GM19023 (cell line): ENCODE measurements at regions not wholly inside any gene's neighbourhood (a gene's known extent, or its start where the extent isn't known, plus 50 kb on each side); places are given as distances from the start of the nearest gene placed in this dataset.
"Not testable (repeated sequence)": the region's sequence is repeated elsewhere in the genome, so short reads cannot be mapped to it uniquely, and the experiment has no call there.

Source experiments
- ATAC-seq: cut with Tn5 transposase; IDR thresholded peaks from one replicate; pipeline ENCODE4 v1.9.1; 2021; ENCODE audit warnings: mild to moderate bottlenecking, moderate library complexity; ENCODE audit not compliant: unreplicated experiment

DNA sequence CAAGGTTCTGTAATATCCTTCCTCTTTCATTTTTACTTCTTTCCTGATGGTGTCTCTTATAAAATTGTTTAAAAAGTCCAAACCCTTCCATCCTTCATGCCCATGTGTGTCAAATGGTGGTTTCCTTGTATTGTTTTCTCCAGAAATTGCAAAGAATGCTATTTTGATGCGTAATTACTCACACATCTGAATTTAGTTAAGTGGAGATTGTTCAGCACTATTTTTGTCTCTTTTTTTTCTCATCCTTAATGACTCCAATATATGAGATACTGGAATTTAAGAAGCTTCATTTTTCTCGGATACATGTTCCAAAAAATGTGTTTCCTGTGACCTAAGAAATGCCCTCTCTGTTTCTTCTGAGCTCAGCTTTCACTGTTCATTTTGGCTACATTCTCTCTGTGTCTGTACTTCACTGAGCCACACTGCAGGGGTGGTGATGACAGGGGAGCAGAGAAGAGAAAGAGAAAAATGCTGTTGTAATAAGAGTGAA is 799.8 kb downstream of the DIPK2A start:
- no peak for ATAC-seq

- no peak for ATAC-seq
These were observed 800.7 kb downstream of the DIPK2A start for GRCh38 chr3:144772372-144772771.

GRCh38 chr3:144773350-144773749 is 801.7 kb downstream of the DIPK2A start:
- no peak for ATAC-seq

- ATAC-seq = no peak
These were observed 803.3 kb downstream of the DIPK2A start for GRCh38 chr3:144774897-144775296.

DNA sequence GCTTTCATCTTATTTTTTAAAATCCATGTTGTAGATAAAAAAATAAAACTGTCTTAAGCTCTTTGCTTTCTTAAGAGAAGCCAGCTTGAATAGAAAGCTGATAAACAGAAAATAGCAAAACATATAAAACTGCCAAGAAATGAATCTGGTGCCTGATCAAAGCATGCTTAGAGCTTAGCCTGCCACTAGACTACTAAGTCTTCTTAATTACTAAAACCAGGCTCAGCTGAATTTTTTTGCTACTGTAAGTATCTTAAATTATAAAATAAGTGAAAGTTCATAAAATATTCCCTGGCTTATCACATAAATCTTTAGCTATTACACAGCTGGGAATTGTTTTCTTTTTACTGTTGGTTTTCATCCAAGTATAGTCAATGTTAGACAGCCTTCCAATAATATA is 803.9 kb downstream of the DIPK2A start:
- no peak for ATAC-seq

DNA sequence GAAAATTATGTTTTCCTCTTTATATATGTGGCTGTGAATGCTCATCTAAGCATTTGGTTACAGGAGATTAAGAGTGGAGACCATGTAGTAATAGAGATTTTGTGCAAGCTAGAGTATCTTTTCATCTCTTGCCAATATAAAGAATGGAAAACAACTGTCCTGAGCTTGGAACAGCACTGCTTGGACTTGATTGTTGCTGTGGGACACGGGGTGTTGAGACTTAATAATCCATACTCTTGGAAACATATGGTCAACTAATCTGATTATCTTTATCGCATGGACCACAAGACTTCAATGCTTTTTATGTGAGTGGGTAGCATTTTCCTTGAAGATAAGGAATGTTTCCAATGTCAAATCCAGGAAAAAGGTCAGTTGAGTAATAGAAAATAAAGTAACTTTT is 806.3 kb downstream of the DIPK2A start:
- ATAC-seq = no peak

DNA sequence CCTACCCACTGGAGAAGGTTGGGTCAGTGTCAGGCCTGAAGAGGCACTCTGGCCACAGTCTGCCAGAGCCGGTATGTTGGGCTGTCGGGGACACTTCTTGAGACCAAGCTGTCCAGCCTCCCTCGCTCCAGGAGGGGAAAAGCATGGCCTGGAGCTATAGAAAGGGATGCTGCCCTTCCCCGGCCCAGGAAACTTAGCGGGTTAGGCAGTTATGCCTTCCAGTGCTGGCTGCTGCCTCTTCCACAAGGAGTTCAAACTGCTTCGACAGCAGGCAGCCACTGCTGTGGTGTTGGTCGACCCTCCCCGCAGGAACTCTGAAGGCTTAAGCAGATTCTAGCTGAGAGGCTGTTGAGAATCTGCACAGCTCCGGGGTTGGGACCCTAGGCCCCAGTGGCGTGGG is 819.4 kb downstream of the DIPK2A start:
- no peak for ATAC-seq

DNA sequence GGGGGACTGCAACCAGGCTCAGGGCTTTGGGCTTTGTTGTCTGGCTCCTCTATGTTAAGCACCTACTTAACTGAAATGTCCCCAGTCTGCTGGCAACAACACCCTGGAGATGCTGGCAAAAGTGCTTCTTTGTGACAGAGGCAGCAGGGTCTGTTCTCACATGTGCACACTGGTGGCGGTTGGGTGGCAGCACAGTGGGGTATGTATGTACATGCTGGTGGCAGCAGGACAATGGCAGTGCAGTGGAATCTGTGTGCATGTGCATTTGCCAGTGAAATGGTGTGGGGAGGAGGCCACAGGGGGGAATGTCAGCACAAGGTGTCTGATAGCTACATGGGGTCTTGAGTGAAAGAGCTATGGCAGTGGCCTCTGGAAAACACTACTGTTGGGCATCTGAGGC is 830.3 kb downstream of the DIPK2A start:
- ATAC-seq = no peak

- ATAC-seq = no peak
These were observed 837.8 kb downstream of the DIPK2A start for GRCh38 chr3:144809380-144809779.

DNA sequence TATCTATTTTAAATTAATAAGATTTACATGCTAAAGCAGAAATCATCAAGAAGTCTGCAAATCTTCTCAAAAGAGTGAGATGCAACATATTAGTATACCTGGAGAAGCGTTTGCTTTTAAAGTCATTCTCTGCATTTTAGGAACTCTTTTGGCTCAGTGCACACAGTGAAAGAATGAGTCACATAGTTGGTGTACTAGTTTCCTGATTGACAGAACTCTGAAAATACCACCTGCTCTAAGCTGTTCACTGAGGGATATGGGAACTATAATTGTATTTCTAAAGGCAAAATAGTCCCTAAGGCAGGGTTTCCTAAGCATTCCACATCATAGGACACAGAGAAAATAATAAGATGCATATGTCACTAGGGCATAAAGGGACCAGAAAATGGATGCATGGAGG is 838.5 kb downstream of the DIPK2A start:
- ATAC-seq = peak; percentile 81

GRCh38 chr3:144815655-144816054 is 844.0 kb downstream of the DIPK2A start:
- ATAC-seq = no peak

DNA sequence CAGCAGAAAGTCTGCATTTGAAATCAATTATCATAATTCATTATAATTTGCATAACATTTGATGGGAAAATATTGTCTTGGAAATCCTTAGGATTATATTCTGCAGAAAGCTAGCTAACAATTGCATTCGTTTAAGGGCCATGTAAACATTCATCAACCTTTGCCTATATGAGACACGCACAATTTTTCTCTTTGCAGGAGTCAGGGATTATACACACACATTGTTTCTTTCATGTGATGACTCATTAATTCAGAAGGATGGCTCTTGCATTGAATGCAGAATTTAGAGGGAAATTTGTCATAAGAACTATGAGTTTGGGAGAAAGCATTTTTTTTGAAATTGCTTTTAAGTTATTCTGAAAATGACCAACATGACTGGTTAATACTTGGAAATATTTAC is 844.7 kb downstream of the DIPK2A start:
- ATAC-seq = no peak

- no peak for ATAC-seq
These were observed 847.4 kb downstream of the DIPK2A start for GRCh38 chr3:144818973-144819372.

- not testable (repeated sequence) for ATAC-seq
These were observed 848.6 kb downstream of the DIPK2A start for GRCh38 chr3:144820232-144820631.

GRCh38 chr3:144820726-144821125 is 849.1 kb downstream of the DIPK2A start:
- no peak for ATAC-seq

DNA sequence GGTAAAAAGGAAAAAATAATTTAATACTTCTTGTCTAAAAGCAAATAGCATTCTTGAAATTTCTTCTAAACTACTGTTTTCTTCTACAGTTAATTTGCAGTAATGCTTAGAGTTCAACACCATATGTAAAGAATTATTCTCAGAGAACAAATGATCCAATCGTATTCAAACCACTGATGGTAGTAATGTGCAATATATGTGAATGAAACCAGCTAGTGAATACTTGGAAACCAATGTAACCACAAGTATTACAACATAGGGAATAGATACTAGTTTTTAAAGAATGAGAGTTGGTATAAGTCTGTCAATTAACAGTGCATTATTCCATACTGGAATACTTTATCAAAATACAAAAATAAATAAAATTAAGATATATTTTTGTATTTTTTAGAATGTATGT is 850.0 kb downstream of the DIPK2A start:
- no peak for ATAC-seq

GRCh38 chr3:144822671-144823070 is 851.0 kb downstream of the DIPK2A start:
- ATAC-seq = no peak

DNA sequence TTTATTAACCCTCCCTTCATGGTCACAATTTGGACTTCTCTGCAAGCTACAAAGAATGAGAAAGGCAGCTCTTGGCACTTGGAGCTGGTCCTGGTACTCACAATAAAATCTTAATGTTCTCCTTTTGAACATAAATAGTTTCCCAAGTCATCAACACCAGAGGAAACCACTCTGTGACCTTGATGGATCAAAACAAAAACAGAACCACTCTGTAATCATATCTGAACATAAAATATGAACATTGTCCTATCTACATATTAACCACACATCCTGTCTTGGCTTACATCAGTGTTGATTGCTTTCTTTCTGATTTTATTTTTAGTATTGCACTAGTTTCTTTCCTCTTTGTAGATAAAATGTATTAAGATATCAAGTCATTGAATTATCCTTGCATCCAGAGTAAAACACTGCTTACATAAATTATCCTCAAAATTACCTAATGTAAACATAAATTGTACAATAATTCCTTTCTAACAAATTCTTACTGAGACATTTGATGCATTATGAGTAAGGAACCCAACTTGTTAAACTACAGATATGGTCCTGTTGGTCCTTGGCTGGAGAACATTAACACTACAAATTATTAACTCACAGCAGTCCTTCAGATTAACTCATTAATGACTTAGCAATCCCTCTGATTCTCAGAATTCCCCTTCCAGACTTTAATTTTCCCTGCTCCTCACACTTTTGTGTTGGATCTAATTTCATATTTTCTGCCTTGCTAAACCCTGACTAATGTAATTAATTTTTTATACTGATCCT is 860.5 kb downstream of the DIPK2A start:
- ATAC-seq = no peak

DNA sequence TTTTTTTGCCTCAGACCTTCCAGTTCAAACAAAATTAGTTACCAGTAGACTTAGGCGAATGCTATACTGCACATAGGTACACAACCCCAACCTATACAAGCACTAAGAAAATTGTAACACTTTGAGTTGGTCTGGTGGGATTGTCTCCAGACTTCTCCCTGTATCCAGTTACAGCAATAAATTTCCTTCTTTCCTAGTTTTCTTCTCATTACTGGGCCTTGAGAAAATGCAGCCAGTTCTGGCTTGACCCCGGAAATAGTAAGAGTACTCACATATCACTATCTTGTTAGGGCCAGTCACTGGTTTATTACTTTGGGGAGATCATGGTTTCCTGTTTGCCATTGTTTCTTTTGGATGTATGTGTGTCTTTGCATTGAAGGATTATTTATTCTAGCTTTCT is 868.4 kb downstream of the DIPK2A start:
- no peak for ATAC-seq

DNA sequence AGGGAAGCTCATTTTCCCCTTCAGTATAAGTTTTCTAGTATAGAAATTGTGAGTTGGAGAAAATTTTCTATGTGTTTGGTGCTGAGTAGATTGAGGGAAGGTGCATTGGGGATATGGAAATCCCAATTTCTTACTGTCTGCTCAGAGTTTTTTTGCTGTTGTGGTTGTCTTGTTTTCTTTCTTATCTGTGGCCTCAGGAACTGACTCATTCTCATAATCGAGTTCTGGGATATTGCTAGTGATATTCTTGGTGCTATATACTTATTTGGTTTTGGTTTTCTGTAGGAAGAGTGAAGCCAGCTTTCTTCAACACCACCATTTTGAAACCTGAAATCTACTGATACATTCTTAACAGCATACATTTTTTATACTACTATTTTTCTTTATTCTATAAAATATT is 869.2 kb downstream of the DIPK2A start:
- ATAC-seq = no peak

DNA sequence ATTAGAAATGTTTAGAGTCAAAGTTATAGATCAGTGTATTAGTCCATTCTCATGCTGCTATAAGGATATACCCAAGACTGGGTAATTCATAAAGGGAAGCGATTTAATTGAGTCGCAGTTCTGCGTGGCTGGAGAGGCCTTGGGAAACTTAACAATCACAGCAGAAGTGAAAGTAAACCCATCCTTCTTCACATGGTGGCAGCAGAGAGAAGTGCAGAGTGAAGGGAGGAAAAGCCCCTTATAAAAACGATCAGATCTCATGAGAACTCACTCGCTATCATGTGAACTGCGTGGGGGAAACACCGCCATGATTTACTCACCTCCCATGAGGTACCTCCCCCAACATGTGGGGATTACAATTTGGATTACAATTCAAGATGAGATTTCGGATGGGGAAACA is 871.5 kb downstream of the DIPK2A start:
- no peak for ATAC-seq

DNA sequence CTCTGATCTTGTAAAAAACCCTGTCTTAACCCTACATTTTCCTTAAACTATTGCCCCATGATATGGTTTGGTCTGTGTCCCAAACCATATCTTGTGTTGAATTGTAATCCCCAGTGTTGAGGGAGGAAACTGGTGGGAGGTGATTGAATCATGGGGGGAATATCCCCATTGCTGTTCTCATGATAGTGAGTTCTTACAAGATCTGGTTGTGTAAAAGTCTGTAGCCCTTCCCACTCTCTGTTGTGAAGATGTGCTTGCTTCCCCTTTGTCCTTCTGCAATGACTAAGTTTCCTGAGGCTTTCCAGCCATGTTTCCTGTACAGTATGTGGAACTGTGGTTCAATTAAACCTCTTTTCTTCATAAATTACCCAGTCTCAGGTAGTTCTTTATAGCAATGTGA is 881.4 kb downstream of the DIPK2A start:
- no peak for ATAC-seq

DNA sequence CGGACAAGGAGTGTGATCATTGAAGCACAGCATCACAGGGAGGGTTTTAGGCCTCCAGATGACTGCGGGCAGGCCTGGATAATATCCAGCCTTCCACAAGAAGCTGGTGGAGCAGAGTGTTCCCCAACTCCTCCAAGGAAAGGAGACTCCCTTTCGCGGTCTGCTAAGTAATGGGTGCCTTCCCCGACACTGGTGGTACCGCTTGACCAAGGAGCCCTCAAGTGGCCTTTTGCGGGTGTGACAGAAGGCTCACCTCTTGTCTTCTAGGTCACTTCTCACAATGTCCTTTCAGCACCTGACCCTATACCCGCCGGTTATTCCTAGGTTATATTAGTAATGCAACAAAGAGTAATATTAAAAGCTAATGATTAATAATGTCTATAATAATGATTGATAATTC is 882.4 kb downstream of the DIPK2A start:
- ATAC-seq = not testable (repeated sequence)
